GM19395 (cell line): ENCODE measurements at regions not wholly inside any gene's neighbourhood (a gene's known extent, or its start where the extent isn't known, plus 50 kb on each side); places are given as distances from the start of the nearest gene placed in this dataset.

Experiments used
- ATAC-seq: cut with Tn5 transposase; IDR thresholded peaks from one replicate; pipeline ENCODE4 v1.9.1; 2021; ENCODE audit warnings: mild to moderate bottlenecking, moderate library complexity; ENCODE audit not compliant: unreplicated experiment

GRCh38 chr5:154107010-154107409 lies 68.2 kb downstream of the MFAP3 start:
- no peak for ATAC-seq

- ATAC-seq: no peak
Observed at GRCh38 chr5:154107756-154108155, 69.0 kb downstream of the MFAP3 start.

- no peak for ATAC-seq
Observed at GRCh38 chr5:154109416-154110106, 70.8 kb downstream of the MFAP3 start.

- no peak for ATAC-seq
Observed at GRCh38 chr5:154110107-154110453, 71.3 kb downstream of the MFAP3 start.

- no peak for ATAC-seq
Observed at GRCh38 chr5:154110716-154111115, 71.9 kb downstream of the MFAP3 start.

GRCh38 chr5:154111214-154111613 lies 72.4 kb downstream of the MFAP3 start:
- no peak for ATAC-seq

- ATAC-seq: peak; percentile 83
Observed at GRCh38 chr5:154112255-154112654, 73.5 kb downstream of the MFAP3 start.

- ATAC-seq: no peak
Observed at GRCh38 chr5:154115291-154115690, 75.2 kb upstream of the GALNT10 start.

GRCh38 chr5:154117050-154117449 lies 73.5 kb upstream of the GALNT10 start:
- no peak for ATAC-seq

GRCh38 chr5:154117930-154118329 lies 72.6 kb upstream of the GALNT10 start:
- no peak for ATAC-seq

GRCh38 chr5:154118385-154118784 lies 72.1 kb upstream of the GALNT10 start:
- no peak for ATAC-seq

- no peak for ATAC-seq
Observed at GRCh38 chr5:154118893-154119336, 71.6 kb upstream of the GALNT10 start.

GRCh38 chr5:154129013-154129412 lies 61.5 kb upstream of the GALNT10 start:
- ATAC-seq: no peak

- no peak for ATAC-seq
Observed at GRCh38 chr5:154129921-154130320, 60.6 kb upstream of the GALNT10 start.

- no peak for ATAC-seq
Observed at GRCh38 chr5:154131817-154132216, 58.7 kb upstream of the GALNT10 start.

GRCh38 chr5:154132718-154133307 lies 57.7 kb upstream of the GALNT10 start:
- no peak for ATAC-seq

- no peak for ATAC-seq
Observed at GRCh38 chr5:154133591-154133990, 56.9 kb upstream of the GALNT10 start.

GRCh38 chr5:154134499-154134898 lies 56.0 kb upstream of the GALNT10 start:
- ATAC-seq: no peak

GRCh38 chr5:154135125-154135817 lies 55.3 kb upstream of the GALNT10 start:
- no peak for ATAC-seq

- no peak for ATAC-seq
Observed at GRCh38 chr5:154136141-154136540, 54.4 kb upstream of the GALNT10 start.

GRCh38 chr5:154138701-154139100 lies 51.8 kb upstream of the GALNT10 start:
- ATAC-seq: no peak

GRCh38 chr5:154140381-154140780 lies 50.2 kb upstream of the GALNT10 start:
- no peak for ATAC-seq
